K562 (cell line): ENCODE measurements at regions not wholly inside any gene's neighbourhood (a gene's known extent, or its start where the extent isn't known, plus 50 kb on each side); places are given as distances from the start of the nearest gene placed in this dataset.

ENCODE experiments used
- ATAC-seq: fragments of 200-7000 bp; cut with Tn5 transposase; 3 replicates; pipeline ENCODE4 v1.9.1; 2020; ENCODE audit warnings: moderate library complexity
- BruUV-seq: library from RNA; stranded (reverse); fragments of 400-500 nt; replicated peaks from 2 replicates; lab custom pipeline; 2021; lab: Mats Ljungman, UMichigan
- CTCF ChIA-PET: fragments of 300-600 bp; formaldehyde crosslinking; extraction: SDS; loops from one replicate; lab custom pipeline; 2021; ENCODE audit warnings: low intra/inter-chr PET ratio; lab: Yijun Ruan, JAX
- POLR2A ChIA-PET: fragments of 300-600, 350-650 bp; sonication (Branson Sonifier 250); formaldehyde crosslinking; extraction: SDS; loops from one replicate; lab custom pipeline; 2021; ENCODE audit warnings: antibody characterized with exemption, inconsistent platforms; lab: Yijun Ruan, JAX
- DNase-seq, 4 experiments: peaks; one replicate each; pipeline versions ENCODE4 v3.0.0 to v3.0.0-alpha.2; 2011 to 2018; ENCODE audit warnings: low spot score in 3 of 4, mixed read lengths in 3 of 4; ENCODE audit errors: extremely low read depth in 1 of 4
- FAIRE-seq: peaks from 2 replicates; lab custom pipeline; 2011; peaks lifted over from hg19 to GRCh38; lab: Jason Lieb, UNC
- H2AFZ ChIP-seq: 2 replicates; pipeline ENCODE4 v1.6.0; 2011; ENCODE audit warnings: low read depth, low read length, control low read depth, inconsistent platforms
- H3K27ac ChIP-seq: fragments of 200-600 bp; 3 replicates; pipeline ENCODE4 v1.8.0; 2011; ENCODE audit warnings: low read depth, mild to moderate bottlenecking, control low read depth, inconsistent platforms, low read length, moderate library complexity, mixed read lengths; ENCODE audit errors: extremely low read depth
- H3K27me3 ChIP-seq, 2 experiments: fragments of 300-600 bp in 1 of 2; 2 replicates in 1 of 2; 3 replicates in 1 of 2; pipeline versions ENCODE4 v1.6.0 to v1.8.0; 2011; ENCODE audit warnings: inconsistent platforms in 2 of 2, low read length in 2 of 2, mild to moderate bottlenecking in 1 of 2, mixed read lengths in 1 of 2, moderate library complexity in 1 of 2; ENCODE audit not compliant: control insufficient read depth in 2 of 2, insufficient read depth in 2 of 2
- H3K36me3 ChIP-seq: fragments of 300-600 bp; 3 replicates; pipeline ENCODE4 v1.8.0; 2011; ENCODE audit warnings: mild to moderate bottlenecking, low read length, inconsistent platforms; ENCODE audit not compliant: control insufficient read depth, insufficient read depth
- H3K4me1 ChIP-seq, 2 experiments: fragments of 200-600 bp in 1 of 2; replicated peaks in 1 of 2; 2 replicates in 1 of 2; 3 replicates in 1 of 2; pipeline versions ENCODE4 v1.5.1 to v1.8.0; 2011; ENCODE audit warnings: inconsistent platforms in 2 of 2, low read length in 2 of 2, mild to moderate bottlenecking in 1 of 2, mixed read lengths in 1 of 2, moderate library complexity in 1 of 2; ENCODE audit not compliant: control insufficient read depth in 2 of 2, insufficient read depth in 2 of 2
- H3K4me2 ChIP-seq: 2 replicates; pipeline ENCODE4 v1.6.1; 2011; ENCODE audit warnings: low read length, control low read depth, inconsistent platforms, mixed read lengths; ENCODE audit not compliant: insufficient read depth
- H3K4me3 ChIP-seq: fragments of 200-600 bp; sonication (generic), shearing (Covaris generic); 2 replicates; pipeline ENCODE4 v1.5.1; 2016; ENCODE audit warnings: control low read depth, inconsistent platforms
- H3K79me2 ChIP-seq: fragments of 200-600 bp; 3 replicates; pipeline ENCODE4 v1.8.0; 2011; ENCODE audit warnings: low read length, inconsistent platforms; ENCODE audit not compliant: control insufficient read depth, insufficient read depth
- H3K9ac ChIP-seq, 2 experiments: 2 replicates each; pipeline versions ENCODE4 v1.6.0 to v1.6.1; 2011; ENCODE audit warnings: low read depth in 2 of 2, low read length in 2 of 2, control low read depth in 1 of 2, inconsistent platforms in 1 of 2, mild to moderate bottlenecking in 1 of 2, mixed read lengths in 1 of 2; ENCODE audit not compliant: insufficient read depth in 1 of 2
- H3K9me1 ChIP-seq: one replicate; pipeline ENCODE4 v1.6.0; 2011; ENCODE audit warnings: inconsistent platforms, mild to moderate bottlenecking, low read length, moderate library complexity; ENCODE audit not compliant: control insufficient read depth, insufficient read depth
- H3K9me3 ChIP-seq: replicated peaks from 2 replicates; pipeline ENCODE4 v1.5.1; 2011; ENCODE audit warnings: low read depth, low read length, inconsistent platforms; ENCODE audit not compliant: control insufficient read depth, insufficient read depth
- H4K20me1 ChIP-seq: replicated peaks from 2 replicates; pipeline ENCODE4 v1.6.1; 2011; ENCODE audit warnings: low read length, inconsistent platforms, mixed read lengths; ENCODE audit not compliant: control insufficient read depth, insufficient read depth
- BACH1 ChIP-seq: fragments of 200-800 bp; sonication (Bioruptor generic); IDR thresholded peaks from 2 replicates; pipeline ENCODE4 v1.6.1; 2016; ENCODE audit warnings: missing genetic modification characterization, missing compliant biosample characterization
- CREB1 ChIP-seq, 2 experiments: sonication (generic) in 1 of 2; formaldehyde crosslinking in 1 of 2; IDR thresholded peaks; 2 replicates each; pipeline versions ENCODE4 v1.6.1 to v1.8.0; 2012 to 2022; ENCODE audit warnings: inconsistent platforms in 1 of 2, mild to moderate bottlenecking in 1 of 2, missing genetic modification reagents in 1 of 2, moderate library complexity in 1 of 2
- RFX5 ChIP-seq: IDR thresholded peaks from 2 replicates; pipeline ENCODE4 v1.6.1; 2011; ENCODE audit warnings: low read depth, mild to moderate bottlenecking, improper control_type of control experiment, low read length
- ZNF551 ChIP-seq: fragments of 250-450 bp; sonication (Bioruptor Pico); IDR thresholded peaks from 2 replicates; pipeline ENCODE4 v1.5.0; 2021; ENCODE audit warnings: mild to moderate bottlenecking, moderate library complexity
- WGBS: fragments of 100-300 bp; shearing (Covaris generic); methylation state at CpG from one replicate; pipeline ENCODE4 v1.1.6; 2016; ENCODE audit warnings: low coverage, mixed read lengths; ENCODE audit not compliant: insufficient coverage; ENCODE audit errors: missing lambda C conversion rate; 5-methylcytosine and 5-hydroxymethylcytosine counted together
- in situ Hi-C: fragments of 300-500 bp; cut with MboI; formaldehyde crosslinking; loops from 4 replicates; pipeline ENCODE4 v1.15.0; 2018; ENCODE audit warnings: inconsistent platforms, mixed read lengths
- intact Hi-C: fragments of 100-400 bp; cut with micrococcal nuclease; formaldehyde crosslinking; loops from 2 replicates; pipeline ENCODE4 v1.14.2; 2022
- TF ChIP-seq, protein P1 (sequence below), 2 experiments: fragments of 450-650 bp in 1 of 2; sonication (generic) in 1 of 2; formaldehyde crosslinking in 1 of 2; IDR thresholded peaks; 2 replicates each; pipeline versions ENCODE4 v1.7.1 to v1.9.0; 2016 to 2022; ENCODE audit warnings: inconsistent platforms in 1 of 2, mild to moderate bottlenecking in 1 of 2, missing genetic modification reagents in 1 of 2

DNA sequence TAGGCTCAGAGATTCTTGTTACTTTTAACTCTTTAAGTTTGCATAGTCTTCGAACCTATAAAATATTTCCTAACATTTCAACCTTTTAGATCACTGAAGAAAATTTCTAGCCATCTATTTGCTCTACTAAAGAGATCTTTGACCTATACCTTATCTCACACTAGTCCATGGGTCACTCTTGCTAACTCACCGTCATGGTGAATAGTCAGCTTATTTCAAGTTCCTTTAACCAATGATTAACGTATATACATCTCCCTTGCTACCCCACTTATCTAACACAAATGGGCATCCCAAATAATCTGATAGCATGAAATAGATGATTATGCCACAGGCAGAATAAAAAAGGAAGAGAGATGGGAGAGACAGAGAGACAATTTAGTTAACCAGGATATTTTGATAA is 303.1 kb downstream of the GPD2 start:
- no peaks in the 10 kb centered on the region for H4K20me1 ChIP-seq
- ChIA-PET CTCF (no interaction called here), POLR2A (interaction anchor here (0.6 kb wide), 1 partner anchor 80 kb away, joined by 3 read pairs; no protein-coding TSS in a partner anchor)
- FAIRE-seq (peak; percentile 11), DNase-seq (no peak), ATAC-seq (0 out of 3 replicates have a peak, but pooled peaks have one; percentile 33)
- in situ Hi-C loops, result no loop called here
- H3K27me3 ChIP-seq, result no peaks in the 10 kb centered on the region
- H3K27ac ChIP-seq, result no peak overlapping the region
- H3K79me2 ChIP-seq, result no peaks in the 10 kb centered on the region
- H3K36me3 ChIP-seq, result no peaks in the 10 kb centered on the region
- H3K9me1 ChIP-seq, result no peaks in the 10 kb centered on the region
- H3K4me1 ChIP-seq, result no peaks in the 10 kb centered on the region
- WGBS, result 5% methylated on average over 3 of the region's 3 CpGs
- no TSS peak for BruUV-seq
- no peak overlapping the region for H3K4me3 ChIP-seq
- no peak overlapping the region for H3K4me2 ChIP-seq
- no peaks in the 10 kb centered on the region for H3K9me3 ChIP-seq
- intact Hi-C loops, result no loop called here
- H2AFZ ChIP-seq, result no peak overlapping the region
- H3K9ac ChIP-seq, result no peak overlapping the region
- TF ChIP-seq CREB1 (IDR thresholded peaks at IDR 0.05) (no peak), CREB1 (CRISPR knock-in tag; IDR thresholded peaks at IDR 0.05) (no peak), BACH1 (tag) (no peak), ZNF551 (no peak)
- TF ChIP-seq, all 486 proteins: peak for 0

GRCh38 chr2:156745619-156746018 is 309.4 kb downstream of the GPD2 start:
- BruUV-seq, result no TSS peak
- WGBS, result 5% methylated on average over 2 of the region's 2 CpGs
- DNase-seq (no peak), ATAC-seq (no peak), FAIRE-seq (no peak)
- Histone ChIP-seq H3K27me3 (no peaks in the 10 kb centered on the region), H3K4me2 (no peak overlapping the region), H4K20me1 (no peaks in the 10 kb centered on the region), H3K9me1 (no peaks in the 10 kb centered on the region), H3K4me3 (no peak overlapping the region), H3K9ac (no peak overlapping the region), H3K36me3 (no peaks in the 10 kb centered on the region), H3K79me2 (no peaks in the 10 kb centered on the region), H3K9me3 (no peaks in the 10 kb centered on the region), H3K4me1 (no peaks in the 10 kb centered on the region), H3K27ac (no peak overlapping the region), H2AFZ (no peak overlapping the region)
- ChIA-PET POLR2A (interaction anchor here (1.2 kb wide), 1 partner anchor 9 kb away, joined by 3 read pairs; no protein-coding TSS in a partner anchor), CTCF (no interaction called here)
- intact Hi-C loops (no loop called here), in situ Hi-C loops (no loop called here)
- no peak for TF ChIP-seq RFX5
- TF ChIP-seq, protein P1, sequence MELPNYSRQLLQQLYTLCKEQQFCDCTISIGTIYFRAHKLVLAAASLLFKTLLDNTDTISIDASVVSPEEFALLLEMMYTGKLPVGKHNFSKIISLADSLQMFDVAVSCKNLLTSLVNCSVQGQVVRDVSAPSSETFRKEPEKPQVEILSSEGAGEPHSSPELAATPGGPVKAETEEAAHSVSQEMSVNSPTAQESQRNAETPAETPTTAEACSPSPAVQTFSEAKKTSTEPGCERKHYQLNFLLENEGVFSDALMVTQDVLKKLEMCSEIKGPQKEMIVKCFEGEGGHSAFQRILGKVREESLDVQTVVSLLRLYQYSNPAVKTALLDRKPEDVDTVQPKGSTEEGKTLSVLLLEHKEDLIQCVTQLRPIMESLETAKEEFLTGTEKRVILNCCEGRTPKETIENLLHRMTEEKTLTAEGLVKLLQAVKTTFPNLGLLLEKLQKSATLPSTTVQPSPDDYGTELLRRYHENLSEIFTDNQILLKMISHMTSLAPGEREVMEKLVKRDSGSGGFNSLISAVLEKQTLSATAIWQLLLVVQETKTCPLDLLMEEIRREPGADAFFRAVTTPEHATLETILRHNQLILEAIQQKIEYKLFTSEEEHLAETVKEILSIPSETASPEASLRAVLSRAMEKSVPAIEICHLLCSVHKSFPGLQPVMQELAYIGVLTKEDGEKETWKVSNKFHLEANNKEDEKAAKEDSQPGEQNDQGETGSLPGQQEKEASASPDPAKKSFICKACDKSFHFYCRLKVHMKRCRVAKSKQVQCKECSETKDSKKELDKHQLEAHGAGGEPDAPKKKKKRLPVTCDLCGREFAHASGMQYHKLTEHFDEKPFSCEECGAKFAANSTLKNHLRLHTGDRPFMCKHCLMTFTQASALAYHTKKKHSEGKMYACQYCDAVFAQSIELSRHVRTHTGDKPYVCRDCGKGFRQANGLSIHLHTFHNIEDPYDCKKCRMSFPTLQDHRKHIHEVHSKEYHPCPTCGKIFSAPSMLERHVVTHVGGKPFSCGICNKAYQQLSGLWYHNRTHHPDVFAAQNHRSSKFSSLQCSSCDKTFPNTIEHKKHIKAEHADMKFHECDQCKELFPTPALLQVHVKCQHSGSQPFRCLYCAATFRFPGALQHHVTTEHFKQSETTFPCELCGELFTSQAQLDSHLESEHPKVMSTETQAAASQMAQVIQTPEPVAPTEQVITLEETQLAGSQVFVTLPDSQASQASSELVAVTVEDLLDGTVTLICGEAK (IDR thresholded peaks at IDR 0.05), result peak; percentile 56; the same call in 1 of the 2 replicates
- TF ChIP-seq, protein P1 (CRISPR knock-in tag; IDR thresholded peaks at IDR 0.05), result no peak
